OCI-LY1 (cell line): ENCODE measurements at regions not wholly inside any gene's neighbourhood (a gene's known extent, or its start where the extent isn't known, plus 50 kb on each side); places are given as distances from the start of the nearest gene placed in this dataset.

Experiments used
- H2AFZ ChIP-seq: fragments of 200-600 bp; sonication (generic), shearing (Covaris generic); 2 replicates; pipeline ENCODE4 v1.6.0; 2014; ENCODE audit warnings: antibody characterized with exemption, mild to moderate bottlenecking, low read length
- H3F3A ChIP-seq: fragments of 200-600 bp; sonication (generic), shearing (Covaris generic); 2 replicates; pipeline ENCODE4 v1.6.0; 2014; ENCODE audit warnings: mild to moderate bottlenecking, antibody characterized with exemption, low read length, moderate library complexity; ENCODE audit not compliant: insufficient read depth
- H3K27ac ChIP-seq: fragments of 200-600 bp; sonication (generic); 2 replicates; pipeline ENCODE4 v1.5.1; 2014; ENCODE audit warnings: low read length, mixed run types, mild to moderate bottlenecking, low read depth; ENCODE audit not compliant: poor library complexity, severe bottlenecking
- H3K27me3 ChIP-seq: fragments of 200-600 bp; sonication (generic); 2 replicates; pipeline ENCODE4 v1.6.0; 2014; ENCODE audit warnings: antibody characterized with exemption, mild to moderate bottlenecking, low read length, moderate library complexity; ENCODE audit not compliant: insufficient read depth
- H3K36me3 ChIP-seq: fragments of 200-600 bp; sonication (generic); 2 replicates; pipeline ENCODE4 v1.6.1; 2014; ENCODE audit warnings: mild to moderate bottlenecking, antibody characterized with exemption, low read length, moderate library complexity, mixed read lengths; ENCODE audit not compliant: insufficient read depth
- H3K4me1 ChIP-seq: fragments of 200-600 bp; sonication (generic); 2 replicates; pipeline ENCODE4 v1.5.1; 2014; ENCODE audit warnings: mild to moderate bottlenecking, low read length, moderate library complexity; ENCODE audit not compliant: insufficient read depth, severe bottlenecking
- H3K4me2 ChIP-seq: fragments of 200-600 bp; sonication (generic), shearing (Covaris generic); 2 replicates; pipeline ENCODE4 v1.6.1; 2014; ENCODE audit warnings: low read length
- H3K4me3 ChIP-seq: fragments of 200-600 bp; sonication (generic); 2 replicates; pipeline ENCODE4 v1.5.1; 2014; ENCODE audit warnings: low read length, low read depth, mild to moderate bottlenecking, mixed read lengths; ENCODE audit not compliant: poor library complexity, severe bottlenecking
- H3K79me2 ChIP-seq: fragments of 200-600 bp; shearing (Covaris generic); 2 replicates; pipeline ENCODE4 v1.6.1; 2016; ENCODE audit warnings: mixed run types, low read length, mixed read lengths; ENCODE audit not compliant: insufficient read depth
- H3K9ac ChIP-seq: fragments of 200-600 bp; sonication (generic), shearing (Covaris generic); 2 replicates; pipeline ENCODE4 v1.6.1; 2014; ENCODE audit warnings: mild to moderate bottlenecking, low read length, mixed read lengths
- H3K9me2 ChIP-seq: fragments of 200-600 bp; sonication (generic), shearing (Covaris generic); 2 replicates; pipeline ENCODE4 v1.6.1; 2014; ENCODE audit warnings: low read depth, mild to moderate bottlenecking, low read length, mixed read lengths
- H3K9me3 ChIP-seq: fragments of 200-600 bp; shearing (Covaris generic); 2 replicates; pipeline ENCODE4 v1.6.1; 2014; ENCODE audit warnings: low read length, mixed read lengths
- H4K20me1 ChIP-seq: fragments of 200-600 bp; sonication (generic), shearing (Covaris generic); 2 replicates; pipeline ENCODE4 v1.6.0; 2016; ENCODE audit warnings: mild to moderate bottlenecking, low read length; ENCODE audit not compliant: insufficient read depth
- EZH2 ChIP-seq: fragments of 200-600 bp; sonication (generic), shearing (Covaris generic); IDR thresholded peaks from 2 replicates; pipeline ENCODE4 v1.8.0; 2017; ENCODE audit warnings: borderline replicate concordance, mixed run types, mild to moderate bottlenecking, antibody characterized with exemption, low read length, moderate library complexity, mixed read lengths
- TF ChIP-seq, protein P1 (sequence below): fragments of 200-600 bp; sonication (generic), shearing (Covaris generic); IDR thresholded peaks from 2 replicates; pipeline ENCODE4 v1.5.1; 2017; ENCODE audit warnings: mild to moderate bottlenecking, antibody characterized with exemption, low read length, moderate library complexity, mixed read lengths

DNA sequence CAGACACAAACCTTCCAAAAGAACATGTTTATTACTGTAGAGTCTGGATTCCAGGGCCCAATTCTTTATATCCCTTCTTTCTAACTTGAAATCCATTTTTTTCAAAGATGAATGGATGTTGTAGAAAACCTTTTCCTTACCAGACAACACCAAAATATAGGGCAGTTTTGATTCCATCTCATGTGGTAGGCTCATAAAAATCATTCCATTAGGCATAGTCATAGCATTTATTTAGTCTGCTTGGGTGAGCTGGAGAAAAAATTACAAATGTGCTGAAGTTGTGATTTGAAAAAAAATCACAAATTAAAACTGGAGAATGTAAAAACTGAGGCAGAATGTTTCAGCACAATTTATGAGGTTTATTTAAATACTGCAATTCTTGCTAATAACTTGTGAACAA, 199.3 kb upstream of the TBC1D5 start:
- Histone ChIP-seq H3K4me1 (no peaks in the 10 kb centered on the region), H3K27ac (no peak overlapping the region), H3K9me2 (no peaks in the 10 kb centered on the region), H2AFZ (no peak overlapping the region), H4K20me1 (no peaks in the 10 kb centered on the region), H3K4me2 (no peak overlapping the region), H3K9ac (no peak overlapping the region), H3K9me3 (no peaks in the 10 kb centered on the region), H3K79me2 (no peaks in the 10 kb centered on the region), H3K4me3 (no peak overlapping the region), H3K36me3 (no peaks in the 10 kb centered on the region), H3F3A (no peaks in the 10 kb centered on the region), H3K27me3 (no peaks in the 10 kb centered on the region)
- no peak for TF ChIP-seq EZH2

DNA sequence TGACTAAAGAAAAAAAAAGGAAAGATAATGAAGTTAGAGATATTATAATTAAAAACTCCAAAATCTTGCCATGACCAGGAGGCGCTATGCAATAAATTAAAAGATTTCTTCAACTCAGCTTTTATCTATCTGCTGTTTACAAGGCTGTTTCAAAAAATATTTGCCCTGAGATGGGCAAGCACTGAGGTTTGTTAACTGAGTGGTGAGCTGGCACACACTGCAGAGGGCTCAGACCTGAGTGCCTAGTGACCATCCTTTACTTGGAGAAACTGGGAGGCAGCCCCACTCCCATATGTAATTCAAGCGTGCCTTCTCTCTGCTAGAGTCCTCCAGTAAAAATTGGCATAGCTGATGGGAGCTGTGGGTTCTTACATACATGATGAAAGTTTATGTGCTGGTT, 198.7 kb upstream of the TBC1D5 start:
- Histone ChIP-seq H2AFZ (no peak overlapping the region), H3K4me2 (no peak overlapping the region)

DNA sequence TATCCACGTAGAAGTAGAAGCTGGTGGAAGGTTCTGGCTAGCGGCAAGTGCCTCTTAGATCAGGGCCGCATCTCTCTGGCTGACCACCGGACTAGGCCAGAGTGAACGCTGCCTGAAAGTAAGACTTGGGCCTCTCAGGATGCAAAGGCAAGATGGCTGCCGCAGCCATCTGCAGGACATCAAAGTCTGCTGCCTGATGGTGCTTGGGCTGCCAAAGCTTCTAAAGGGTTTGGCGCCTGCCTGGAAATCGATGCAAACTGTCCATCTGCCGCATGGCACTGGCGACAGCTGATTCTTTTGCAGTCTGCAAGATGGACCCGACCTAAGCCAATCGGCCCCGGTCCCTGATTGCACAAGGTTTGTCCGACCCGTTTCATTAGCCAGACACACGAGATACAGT, 196.7 kb upstream of the TBC1D5 start:
- TF ChIP-seq EZH2 = no peak
- TF ChIP-seq, protein P1, sequence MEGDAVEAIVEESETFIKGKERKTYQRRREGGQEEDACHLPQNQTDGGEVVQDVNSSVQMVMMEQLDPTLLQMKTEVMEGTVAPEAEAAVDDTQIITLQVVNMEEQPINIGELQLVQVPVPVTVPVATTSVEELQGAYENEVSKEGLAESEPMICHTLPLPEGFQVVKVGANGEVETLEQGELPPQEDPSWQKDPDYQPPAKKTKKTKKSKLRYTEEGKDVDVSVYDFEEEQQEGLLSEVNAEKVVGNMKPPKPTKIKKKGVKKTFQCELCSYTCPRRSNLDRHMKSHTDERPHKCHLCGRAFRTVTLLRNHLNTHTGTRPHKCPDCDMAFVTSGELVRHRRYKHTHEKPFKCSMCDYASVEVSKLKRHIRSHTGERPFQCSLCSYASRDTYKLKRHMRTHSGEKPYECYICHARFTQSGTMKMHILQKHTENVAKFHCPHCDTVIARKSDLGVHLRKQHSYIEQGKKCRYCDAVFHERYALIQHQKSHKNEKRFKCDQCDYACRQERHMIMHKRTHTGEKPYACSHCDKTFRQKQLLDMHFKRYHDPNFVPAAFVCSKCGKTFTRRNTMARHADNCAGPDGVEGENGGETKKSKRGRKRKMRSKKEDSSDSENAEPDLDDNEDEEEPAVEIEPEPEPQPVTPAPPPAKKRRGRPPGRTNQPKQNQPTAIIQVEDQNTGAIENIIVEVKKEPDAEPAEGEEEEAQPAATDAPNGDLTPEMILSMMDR = no peak
- Histone ChIP-seq H3K4me3 (no peak overlapping the region), H3K36me3 (no peaks in the 10 kb centered on the region), H3K9me2 (no peaks in the 10 kb centered on the region), H3K4me1 (no peaks in the 10 kb centered on the region), H3K9ac (no peak overlapping the region), H3K4me2 (no peak overlapping the region), H3F3A (no peaks in the 10 kb centered on the region), H3K27ac (no peak overlapping the region), H4K20me1 (no peaks in the 10 kb centered on the region), H2AFZ (no peak overlapping the region), H3K79me2 (no peaks in the 10 kb centered on the region), H3K9me3 (no peaks in the 10 kb centered on the region), H3K27me3 (0 out of 2 replicates have a peak, but pooled peaks cover 3% of the 10 kb centered on the region)

More for the DNA sequence above, 198.7 kb upstream of the TBC1D5 start:
- no peaks in the 10 kb centered on the region for H3K36me3 ChIP-seq
- no peaks in the 10 kb centered on the region for H3K9me2 ChIP-seq
- H3K9me3 ChIP-seq = no peaks in the 10 kb centered on the region
- H3F3A ChIP-seq = no peaks in the 10 kb centered on the region
- no peaks in the 10 kb centered on the region for H3K27me3 ChIP-seq
- H3K4me3 ChIP-seq = no peak overlapping the region
- TF ChIP-seq, protein P1 = no peak
- no peak for TF ChIP-seq EZH2
- no peak overlapping the region for H3K9ac ChIP-seq
- no peaks in the 10 kb centered on the region for H4K20me1 ChIP-seq
- no peak overlapping the region for H3K27ac ChIP-seq
- H3K4me1 ChIP-seq = no peaks in the 10 kb centered on the region
- H3K79me2 ChIP-seq = no peaks in the 10 kb centered on the region

DNA sequence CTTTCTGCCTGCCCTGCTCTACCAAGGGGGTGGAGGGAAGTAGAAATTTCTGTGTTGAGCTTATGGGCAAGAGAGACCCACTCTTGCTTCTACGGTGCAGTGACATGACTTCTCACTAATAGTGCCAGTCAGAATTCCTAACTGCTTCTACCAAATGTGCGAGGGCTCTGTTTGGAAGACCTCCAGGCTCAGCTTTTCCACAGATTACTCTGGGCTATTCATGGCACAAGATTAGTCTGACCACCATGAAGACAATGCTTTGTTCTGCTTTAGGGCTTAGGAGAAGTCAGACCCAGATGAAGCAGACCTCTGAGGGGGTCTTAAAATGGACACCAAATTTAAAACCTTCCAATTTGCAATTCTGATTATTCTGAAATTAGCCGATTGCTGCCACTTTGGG, 195.9 kb upstream of the TBC1D5 start:
- no peak overlapping the region for H2AFZ ChIP-seq
- H3K9me3 ChIP-seq = no peaks in the 10 kb centered on the region
- no peaks in the 10 kb centered on the region for H3K36me3 ChIP-seq
- no peaks in the 10 kb centered on the region for H4K20me1 ChIP-seq
- H3K27me3 ChIP-seq = 0 out of 2 replicates have a peak, but pooled peaks cover 3% of the 10 kb centered on the region
- no peaks in the 10 kb centered on the region for H3F3A ChIP-seq
- H3K79me2 ChIP-seq = no peaks in the 10 kb centered on the region
- H3K9ac ChIP-seq = no peak overlapping the region
- H3K9me2 ChIP-seq = no peaks in the 10 kb centered on the region
- H3K27ac ChIP-seq = no peak overlapping the region
- no peaks in the 10 kb centered on the region for H3K4me1 ChIP-seq
- no peak overlapping the region for H3K4me2 ChIP-seq
- H3K4me3 ChIP-seq = no peak overlapping the region
- no peak for TF ChIP-seq EZH2
- TF ChIP-seq, protein P1 = no peak
